Tibial artery (tissue), 4 donors: ENCODE measurements at regions not wholly inside any gene's neighbourhood (a gene's known extent, or its start where the extent isn't known, plus 50 kb on each side); places are given as distances from the start of the nearest gene placed in this dataset.

ENCODE experiments used
- DNase-seq, 2 donors: peaks; one replicate each; pipeline ENCODE4 v3.0.0-alpha.2; 2019
- H3K27ac ChIP-seq, 2 donors: fragments of 200-600 bp; sonication (generic) in 1 of 2; 1 replicate in 1 of 2; 2 replicates in 1 of 2; pipeline ENCODE4 v1.5.1; 2018 to 2019; ENCODE audit warnings: mild to moderate bottlenecking in 1 of 2
- H3K27me3 ChIP-seq, 2 donors: fragments of 200-600 bp; sonication (generic) in 1 of 2; one replicate each; pipeline versions ENCODE4 v1.5.1 to v1.6.0; 2016 to 2019
- H3K36me3 ChIP-seq, 3 donors: fragments of 200-600 bp; sonication (generic) in 2 of 3; one replicate each; pipeline ENCODE4 v1.5.1; 2016 to 2019; ENCODE audit warnings: mild to moderate bottlenecking in 2 of 3
- H3K4me1 ChIP-seq, 4 donors: fragments of 200-600 bp; sonication (generic) in 2 of 4; 1 replicate in 3 of 4; 2 replicates in 1 of 4; pipeline ENCODE4 v1.5.1; 2016 to 2019
- H3K4me3 ChIP-seq, 2 donors: fragments of 200-600 bp; sonication (generic) in 1 of 2; 1 replicate in 1 of 2; 2 replicates in 1 of 2; pipeline ENCODE4 v1.5.1; 2018 to 2019; ENCODE audit warnings: mild to moderate bottlenecking in 2 of 2
- H3K9me3 ChIP-seq, 3 donors: fragments of 200-600 bp; sonication (generic) in 1 of 3; one replicate each; pipeline ENCODE4 v1.5.1; 2016 to 2019
- CTCF ChIP-seq, 2 experiments: fragments of 200-600 bp in 1 of 2; fragments of 450-650 bp in 1 of 2; IDR thresholded peaks; one replicate each; pipeline ENCODE4 v1.5.1; 2017 to 2019; ENCODE audit warnings: antibody characterized with exemption in 2 of 2, mild to moderate bottlenecking in 1 of 2, moderate library complexity in 1 of 2
- intact Hi-C: fragments of 100-400 bp; cut with DNase I; formaldehyde crosslinking; loops from one replicate; pipeline ENCODE4 v1.15.0; 2023; ENCODE audit warnings: low total_unique reads

- H3K9me3 ChIP-seq: no peaks in the 10 kb centered on the region
- H3K36me3 ChIP-seq: no peaks in the 10 kb centered on the region
- no peak overlapping the region for H3K4me3 ChIP-seq
- no peak for TF ChIP-seq CTCF (IDR thresholded peaks at IDR 0.05)
- intact Hi-C loops: no loop called here
- no peaks in the 10 kb centered on the region for H3K27me3 ChIP-seq
- peak; percentile 43 to 73 for DNase-seq
- no peaks in the 10 kb centered on the region for H3K4me1 ChIP-seq
- H3K27ac ChIP-seq: peak overlapping the region in 1 of 2 donors; percentile 19
Measured at GRCh38 chrX:80174925-80175574, 160.5 kb downstream of the TBX22 start.

GRCh38 chrX:80181079-80181478 lies 166.5 kb downstream of the TBX22 start:
- TF ChIP-seq CTCF (IDR thresholded peaks at IDR 0.05): no peak
- H3K36me3 ChIP-seq: no peaks in the 10 kb centered on the region
- no peak overlapping the region for H3K4me3 ChIP-seq
- no peak for DNase-seq
- no peaks in the 10 kb centered on the region for H3K27me3 ChIP-seq
- no peak overlapping the region for H3K27ac ChIP-seq
- intact Hi-C loops: no loop called here
- H3K4me1 ChIP-seq: no peaks in the 10 kb centered on the region
- H3K9me3 ChIP-seq: no peaks in the 10 kb centered on the region

- Histone ChIP-seq H3K4me1 (no peaks in the 10 kb centered on the region), H3K36me3 (no peaks in the 10 kb centered on the region), H3K27ac (no peak overlapping the region), H3K27me3 (no peaks in the 10 kb centered on the region), H3K9me3 (no peaks in the 10 kb centered on the region), H3K4me3 (no peak overlapping the region)
- no peak for TF ChIP-seq CTCF (IDR thresholded peaks at IDR 0.05)
- intact Hi-C loops: no loop called here
- DNase-seq: no peak
Measured at GRCh38 chrX:80184854-80185253, 170.3 kb downstream of the TBX22 start.

GRCh38 chrX:80206647-80207046 lies 192.1 kb downstream of the TBX22 start:
- no peaks in the 10 kb centered on the region for H3K36me3 ChIP-seq
- no peaks in the 10 kb centered on the region for H3K27me3 ChIP-seq
- intact Hi-C loops: no loop called here
- no peaks in the 10 kb centered on the region for H3K9me3 ChIP-seq
- H3K27ac ChIP-seq: no peak overlapping the region
- no peaks in the 10 kb centered on the region for H3K4me1 ChIP-seq
- no peak for TF ChIP-seq CTCF (IDR thresholded peaks at IDR 0.05)
- no peak overlapping the region for H3K4me3 ChIP-seq
- DNase-seq: no peak

- DNase-seq: no peak
- intact Hi-C loops: no loop called here
- no peaks in the 10 kb centered on the region for H3K27me3 ChIP-seq
- no peaks in the 10 kb centered on the region for H3K36me3 ChIP-seq
- no peaks in the 10 kb centered on the region for H3K9me3 ChIP-seq
- no peaks in the 10 kb centered on the region for H3K4me1 ChIP-seq
- no peak for TF ChIP-seq CTCF (IDR thresholded peaks at IDR 0.05)
- H3K27ac ChIP-seq: no peak overlapping the region
- H3K4me3 ChIP-seq: no peak overlapping the region
Measured at GRCh38 chrX:80207327-80207726, 192.8 kb downstream of the TBX22 start.

GRCh38 chrX:80216086-80216485 lies 201.5 kb downstream of the TBX22 start:
- Histone ChIP-seq H3K9me3 (peaks cover 0 to 12% (median 9%) of the 10 kb centered on the region in 3 donors), H3K27me3 (no peaks in the 10 kb centered on the region), H3K4me3 (no peak overlapping the region), H3K36me3 (no peaks in the 10 kb centered on the region), H3K4me1 (no peaks in the 10 kb centered on the region), H3K27ac (no peak overlapping the region)
- DNase-seq: no peak
- intact Hi-C loops: no loop called here
- no peak for TF ChIP-seq CTCF (IDR thresholded peaks at IDR 0.05)
